Trophoblast cell (in vitro differentiated cells and primary cell): ENCODE measurements at regions not wholly inside any gene's neighbourhood (a gene's known extent, or its start where the extent isn't known, plus 50 kb on each side); places are given as distances from the start of the nearest gene placed in this dataset.

Experiments used
- DNase-seq, 2 donors: peaks; one replicate each; pipeline ENCODE4 v3.0.0-alpha.2; 2016
- H2AFZ ChIP-seq: 2 replicates; pipeline ENCODE4 v1.6.1; 2013; ENCODE audit warnings: low read length, moderate library complexity, mild to moderate bottlenecking; ENCODE audit not compliant: insufficient read depth, poor library complexity
- H2AK5ac ChIP-seq: 2 replicates; pipeline ENCODE4 v1.6.1; 2013; ENCODE audit warnings: mild to moderate bottlenecking, low read length
- H2BK120ac ChIP-seq: 2 replicates; pipeline ENCODE4 v1.6.1; 2013; ENCODE audit warnings: low read length, mild to moderate bottlenecking, moderate library complexity; ENCODE audit not compliant: insufficient read depth, poor library complexity
- H2BK12ac ChIP-seq: 2 replicates; pipeline ENCODE4 v1.6.1; 2013; ENCODE audit warnings: mild to moderate bottlenecking, low read length, moderate library complexity
- H2BK5ac ChIP-seq: 2 replicates; pipeline ENCODE4 v1.6.1; 2013; ENCODE audit warnings: low read length, low read depth, moderate library complexity, mild to moderate bottlenecking; ENCODE audit not compliant: poor library complexity
- H3K14ac ChIP-seq: 2 replicates; pipeline ENCODE4 v1.6.1; 2013; ENCODE audit warnings: mild to moderate bottlenecking, low read length
- H3K18ac ChIP-seq: 2 replicates; pipeline ENCODE4 v1.6.1; 2013; ENCODE audit warnings: mild to moderate bottlenecking, low read length
- H3K23ac ChIP-seq: 2 replicates; pipeline ENCODE4 v1.6.1; 2013; ENCODE audit warnings: low read length
- H3K27ac ChIP-seq: 2 replicates; pipeline ENCODE4 v1.5.1; 2013; ENCODE audit warnings: low read depth, mild to moderate bottlenecking, inconsistent platforms, low read length, moderate library complexity
- H3K27me3 ChIP-seq: 2 replicates; pipeline ENCODE4 v1.6.1; 2013; ENCODE audit warnings: inconsistent platforms, mild to moderate bottlenecking, low read length, moderate library complexity; ENCODE audit not compliant: insufficient read depth
- H3K36me3 ChIP-seq, 2 experiments: 1 replicate in 1 of 2; 2 replicates in 1 of 2; pipeline ENCODE4 v1.6.1; 2013; ENCODE audit warnings: low read length in 2 of 2, mild to moderate bottlenecking in 2 of 2, moderate library complexity in 1 of 2; ENCODE audit not compliant: insufficient read depth in 2 of 2, control insufficient read depth in 1 of 2
- H3K4ac ChIP-seq: 2 replicates; pipeline ENCODE4 v1.6.1; 2013; ENCODE audit warnings: low read depth, mild to moderate bottlenecking, low read length, moderate library complexity
- H3K4me1 ChIP-seq, 2 experiments: 1 replicate in 1 of 2; 2 replicates in 1 of 2; pipeline ENCODE4 v1.6.1; 2013; ENCODE audit warnings: low read length in 2 of 2, mild to moderate bottlenecking in 2 of 2, moderate library complexity in 1 of 2; ENCODE audit not compliant: insufficient read depth in 2 of 2, control insufficient read depth in 1 of 2
- H3K4me2 ChIP-seq: 2 replicates; pipeline ENCODE4 v1.6.1; 2013; ENCODE audit warnings: inconsistent platforms, mild to moderate bottlenecking, low read length, moderate library complexity
- H3K4me3 ChIP-seq: 2 replicates; pipeline ENCODE4 v1.5.1; 2013; ENCODE audit warnings: mild to moderate bottlenecking, low read depth, low read length, inconsistent platforms
- H3K79me1 ChIP-seq: one replicate; pipeline ENCODE4 v1.6.1; 2013; ENCODE audit warnings: low read length
- H3K79me2 ChIP-seq: 2 replicates; pipeline ENCODE4 v1.6.1; 2013; ENCODE audit warnings: low read length, mild to moderate bottlenecking; ENCODE audit not compliant: control insufficient read depth, insufficient read depth, poor library complexity
- H3K9ac ChIP-seq: 2 replicates; pipeline ENCODE4 v1.6.1; 2013; ENCODE audit warnings: mild to moderate bottlenecking, low read length
- H3K9me3 ChIP-seq: 2 replicates; pipeline ENCODE4 v1.6.1; 2013; ENCODE audit warnings: low read depth, mild to moderate bottlenecking, control low read depth, inconsistent platforms, low read length; ENCODE audit not compliant: insufficient read depth
- H4K12ac ChIP-seq: 2 replicates; pipeline ENCODE4 v1.6.1; 2013; ENCODE audit warnings: low read depth, mild to moderate bottlenecking, low read length, moderate library complexity
- H4K8ac ChIP-seq: 2 replicates; pipeline ENCODE4 v1.6.1; 2013; ENCODE audit warnings: low read depth, mild to moderate bottlenecking, low read length, moderate library complexity
- H4K91ac ChIP-seq: one replicate; pipeline ENCODE4 v1.6.1; 2013; ENCODE audit warnings: low read depth, mild to moderate bottlenecking, low read length, moderate library complexity
- WGBS: extraction: QIAGEN DNeasy Blood & Tissue Kit; methylation state at CpG from one replicate; pipeline ENCODE4 v1.1.7; 2013; ENCODE audit warnings: missing lambda C conversion rate; ENCODE audit not compliant: insufficient read length, insufficient coverage; ENCODE audit errors: extremely low coverage; 5-methylcytosine and 5-hydroxymethylcytosine counted together

GRCh38 chr16:66168777-66169176 is 197.7 kb upstream of the CDH5 start:
- Histone ChIP-seq H3K27ac (no peak overlapping the region), H2BK120ac (no peak overlapping the region), H3K4me3 (no peak overlapping the region), H3K4me1 (no peaks in the 10 kb centered on the region), H4K91ac (no peak overlapping the region), H2AK5ac (no peak overlapping the region), H2BK12ac (peak overlapping the region; percentile 29), H2BK5ac (no peak overlapping the region), H3K14ac (no peak overlapping the region), H3K36me3 (no peaks in the 10 kb centered on the region), H2AFZ (no peak overlapping the region), H3K23ac (no peak overlapping the region), H4K8ac (no peak overlapping the region), H3K9ac (no peak overlapping the region), H3K18ac (no peak overlapping the region), H4K12ac (no peak overlapping the region), H3K79me1 (no peaks in the 10 kb centered on the region), H3K4me2 (no peak overlapping the region), H3K4ac (no peak overlapping the region), H3K9me3 (peaks cover 3% of the 10 kb centered on the region), H3K27me3 (no peaks in the 10 kb centered on the region), H3K79me2 (no peaks in the 10 kb centered on the region)
- no peak for DNase-seq
- no CpG with 5 or more reads among the region's 5 CpGs for WGBS

DNA sequence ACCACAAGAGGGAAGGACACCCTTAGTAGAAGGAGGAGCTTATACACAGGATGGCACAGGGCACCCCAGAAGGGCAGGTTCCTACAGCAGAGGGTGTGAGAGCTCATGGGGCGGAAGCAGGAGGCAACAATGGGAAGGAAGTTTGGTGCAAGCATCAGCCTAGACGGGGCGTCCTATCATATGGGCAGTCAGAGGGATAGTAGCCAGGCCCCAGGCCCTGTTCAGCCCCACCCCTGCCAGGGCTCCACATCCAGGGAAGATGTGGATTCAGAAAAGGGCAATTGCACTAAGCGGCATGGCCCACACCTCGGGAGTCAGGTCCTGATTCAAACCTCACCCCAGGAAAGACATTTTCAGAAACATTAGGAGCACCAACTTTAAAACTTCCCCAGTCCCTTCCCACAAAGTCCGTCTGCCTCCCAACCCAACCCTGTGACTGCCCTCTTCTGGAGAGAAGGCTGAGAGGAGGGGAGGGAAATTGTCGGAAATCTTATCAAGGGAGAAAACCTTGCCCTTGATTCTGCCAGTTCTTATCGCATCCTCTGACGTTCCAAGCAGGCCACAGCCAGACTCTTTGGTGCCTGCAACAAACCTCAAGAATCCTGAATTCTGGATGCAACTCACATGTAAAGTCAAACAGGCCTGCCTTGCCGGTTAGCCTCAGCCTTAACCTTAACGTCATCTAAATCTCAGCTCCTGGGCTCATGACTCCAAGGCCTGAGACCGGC is 198.8 kb upstream of the CDH5 start:
- Histone ChIP-seq H2BK12ac (no peak overlapping the region), H2AK5ac (no peak overlapping the region), H3K9ac (no peak overlapping the region), H4K8ac (no peak overlapping the region), H3K36me3 (no peaks in the 10 kb centered on the region), H3K79me2 (no peaks in the 10 kb centered on the region), H3K4me1 (no peaks in the 10 kb centered on the region), H4K91ac (no peak overlapping the region), H3K27me3 (no peaks in the 10 kb centered on the region), H3K23ac (no peak overlapping the region), H2BK5ac (no peak overlapping the region), H3K79me1 (no peaks in the 10 kb centered on the region), H2BK120ac (no peak overlapping the region), H3K4me3 (no peak overlapping the region), H4K12ac (no peak overlapping the region), H3K27ac (no peak overlapping the region), H3K9me3 (peaks cover 3% of the 10 kb centered on the region), H3K4me2 (no peak overlapping the region), H3K18ac (no peak overlapping the region), H2AFZ (no peak overlapping the region), H3K14ac (no peak overlapping the region), H3K4ac (no peak overlapping the region)
- DNase-seq, result no peak
- no CpG with 5 or more reads among the region's 12 CpGs for WGBS

- Histone ChIP-seq H3K23ac (no peak overlapping the region), H2AFZ (no peak overlapping the region), H2BK12ac (no peak overlapping the region), H3K79me1 (no peaks in the 10 kb centered on the region), H3K4ac (no peak overlapping the region), H4K12ac (no peak overlapping the region), H4K91ac (no peak overlapping the region), H3K4me2 (no peak overlapping the region), H3K79me2 (no peaks in the 10 kb centered on the region), H3K9ac (no peak overlapping the region), H4K8ac (no peak overlapping the region), H3K18ac (no peak overlapping the region), H3K27ac (no peak overlapping the region), H3K36me3 (no peaks in the 10 kb centered on the region), H2BK120ac (no peak overlapping the region), H3K4me3 (no peak overlapping the region), H2AK5ac (no peak overlapping the region), H2BK5ac (no peak overlapping the region), H3K9me3 (peaks cover 3% of the 10 kb centered on the region), H3K14ac (no peak overlapping the region), H3K4me1 (no peaks in the 10 kb centered on the region), H3K27me3 (no peaks in the 10 kb centered on the region)
- no peak for DNase-seq
- WGBS, result no CpG with 5 or more reads among the region's 11 CpGs
Observed at GRCh38 chr16:66166490-66166889, 200.0 kb upstream of the CDH5 start.

DNA sequence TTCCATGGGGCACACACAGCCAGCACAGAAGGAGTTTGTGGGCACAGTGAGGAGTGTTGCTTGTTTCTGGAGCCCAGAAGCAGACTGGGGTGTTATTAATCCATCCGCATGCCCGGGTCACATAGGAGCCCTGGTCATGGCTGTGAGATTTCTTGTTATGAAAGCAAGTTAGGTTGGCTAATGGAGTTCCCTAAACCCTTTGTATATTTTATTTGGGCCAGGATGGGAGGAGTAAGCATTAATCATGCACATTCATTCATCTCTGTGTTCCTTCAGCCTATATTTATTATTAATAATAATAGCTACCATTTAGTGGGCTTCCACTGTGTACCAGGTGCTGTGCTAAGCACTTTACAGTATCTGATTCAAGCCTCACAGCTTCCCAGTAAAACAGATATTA is 200.6 kb upstream of the CDH5 start:
- Histone ChIP-seq H2BK5ac (no peak overlapping the region), H3K79me1 (no peaks in the 10 kb centered on the region), H3K14ac (no peak overlapping the region), H4K12ac (no peak overlapping the region), H3K4me2 (no peak overlapping the region), H2AK5ac (no peak overlapping the region), H3K23ac (no peak overlapping the region), H3K18ac (no peak overlapping the region), H3K27me3 (no peaks in the 10 kb centered on the region), H2AFZ (no peak overlapping the region), H3K4ac (no peak overlapping the region), H4K8ac (no peak overlapping the region), H3K27ac (no peak overlapping the region), H3K9me3 (peaks cover 3% of the 10 kb centered on the region), H2BK120ac (no peak overlapping the region), H3K4me1 (no peaks in the 10 kb centered on the region), H3K36me3 (no peaks in the 10 kb centered on the region), H3K79me2 (no peaks in the 10 kb centered on the region), H3K4me3 (no peak overlapping the region), H3K9ac (no peak overlapping the region), H2BK12ac (no peak overlapping the region), H4K91ac (no peak overlapping the region)
- WGBS, result no CpG with 5 or more reads among the region's 2 CpGs
- DNase-seq, result no peak
